DND-41 (cell line): ENCODE measurements at regions not wholly inside any gene's neighbourhood (a gene's known extent, or its start where the extent isn't known, plus 50 kb on each side); places are given as distances from the start of the nearest gene placed in this dataset.
"Not testable (repeated sequence)": the region's sequence is repeated elsewhere in the genome, so short reads cannot be mapped to it uniquely, and the experiment has no call there.

Experiments used
- EZH2 ChIP-seq: IDR thresholded peaks from 3 replicates; pipeline ENCODE4 v1.6.1; 2012; ENCODE audit warnings: borderline replicate concordance, low read depth, mild to moderate bottlenecking, moderate library complexity, low read length, inconsistent platforms; ENCODE audit not compliant: severe bottlenecking
- TF ChIP-seq, protein P1 (sequence below): IDR thresholded peaks from 2 replicates; pipeline ENCODE4 v1.5.1; 2012; ENCODE audit warnings: borderline replicate concordance, low read length, moderate library complexity, mild to moderate bottlenecking; ENCODE audit not compliant: poor library complexity, severe bottlenecking; ENCODE audit errors: extremely low read depth

DNA sequence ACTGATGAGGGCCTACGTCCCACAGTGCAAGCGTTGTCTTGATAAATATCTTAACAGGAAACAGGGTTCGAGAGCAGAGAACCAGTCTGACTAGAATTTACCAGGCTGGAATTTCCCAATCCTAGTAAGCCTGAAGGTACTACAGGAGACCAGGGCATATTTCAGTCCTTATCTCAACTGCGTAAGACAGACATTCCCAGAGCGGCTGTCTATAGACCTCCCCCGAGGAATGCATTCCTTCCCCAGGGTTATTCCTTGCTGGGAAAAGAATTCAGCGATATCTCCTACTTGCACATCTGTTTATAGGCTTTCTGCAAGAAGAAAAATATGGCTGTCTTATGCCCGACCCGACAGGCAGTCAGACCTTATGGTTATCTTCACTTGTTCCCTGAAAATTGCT lies 1074.1 kb upstream of the CELF4 start:
- TF ChIP-seq, protein P1, sequence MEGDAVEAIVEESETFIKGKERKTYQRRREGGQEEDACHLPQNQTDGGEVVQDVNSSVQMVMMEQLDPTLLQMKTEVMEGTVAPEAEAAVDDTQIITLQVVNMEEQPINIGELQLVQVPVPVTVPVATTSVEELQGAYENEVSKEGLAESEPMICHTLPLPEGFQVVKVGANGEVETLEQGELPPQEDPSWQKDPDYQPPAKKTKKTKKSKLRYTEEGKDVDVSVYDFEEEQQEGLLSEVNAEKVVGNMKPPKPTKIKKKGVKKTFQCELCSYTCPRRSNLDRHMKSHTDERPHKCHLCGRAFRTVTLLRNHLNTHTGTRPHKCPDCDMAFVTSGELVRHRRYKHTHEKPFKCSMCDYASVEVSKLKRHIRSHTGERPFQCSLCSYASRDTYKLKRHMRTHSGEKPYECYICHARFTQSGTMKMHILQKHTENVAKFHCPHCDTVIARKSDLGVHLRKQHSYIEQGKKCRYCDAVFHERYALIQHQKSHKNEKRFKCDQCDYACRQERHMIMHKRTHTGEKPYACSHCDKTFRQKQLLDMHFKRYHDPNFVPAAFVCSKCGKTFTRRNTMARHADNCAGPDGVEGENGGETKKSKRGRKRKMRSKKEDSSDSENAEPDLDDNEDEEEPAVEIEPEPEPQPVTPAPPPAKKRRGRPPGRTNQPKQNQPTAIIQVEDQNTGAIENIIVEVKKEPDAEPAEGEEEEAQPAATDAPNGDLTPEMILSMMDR, result not testable (repeated sequence)
- not testable (repeated sequence) for TF ChIP-seq EZH2
